H9 (cell line): ENCODE measurements at regions not wholly inside any gene's neighbourhood (a gene's known extent, or its start where the extent isn't known, plus 50 kb on each side); places are given as distances from the start of the nearest gene placed in this dataset.
"Not testable (repeated sequence)": the region's sequence is repeated elsewhere in the genome, so short reads cannot be mapped to it uniquely, and the experiment has no call there.

ENCODE experiments used
- DNase-seq: peaks from one replicate; pipeline ENCODE4 v3.0.0-alpha.2; 2017
- H2AFZ ChIP-seq: one replicate; pipeline ENCODE4 v1.6.1; 2013; ENCODE audit warnings: mild to moderate bottlenecking, low read length, control low read depth, moderate library complexity
- H2AK5ac ChIP-seq: 2 replicates; pipeline ENCODE4 v1.6.1; 2013; ENCODE audit warnings: low read length, control low read depth, mixed read lengths; ENCODE audit not compliant: insufficient read length
- H2BK120ac ChIP-seq: one replicate; pipeline ENCODE4 v1.6.1; 2013; ENCODE audit warnings: low read depth, mild to moderate bottlenecking, low read length, control low read depth, inconsistent platforms; ENCODE audit not compliant: poor library complexity, severe bottlenecking
- H2BK12ac ChIP-seq: 2 replicates; pipeline ENCODE4 v1.6.1; 2013; ENCODE audit warnings: low read length, control low read depth, mixed read lengths, low read depth; ENCODE audit not compliant: insufficient read length
- H2BK15ac ChIP-seq: 2 replicates; pipeline ENCODE4 v1.6.1; 2013; ENCODE audit warnings: low read depth, low read length, control low read depth
- H2BK20ac ChIP-seq: one replicate; pipeline ENCODE4 v1.6.1; 2013; ENCODE audit warnings: low read depth, mild to moderate bottlenecking, low read length, control low read depth, inconsistent platforms; ENCODE audit not compliant: poor library complexity, severe bottlenecking
- H2BK5ac ChIP-seq: 2 replicates; pipeline ENCODE4 v1.6.1; 2013; ENCODE audit warnings: low read length, control low read depth, mixed read lengths; ENCODE audit not compliant: insufficient read length
- H3K14ac ChIP-seq: 2 replicates; pipeline ENCODE4 v1.6.1; 2013; ENCODE audit warnings: low read length, control low read depth; ENCODE audit not compliant: insufficient read depth
- H3K18ac ChIP-seq: 2 replicates; pipeline ENCODE4 v1.6.1; 2013; ENCODE audit warnings: low read depth, mild to moderate bottlenecking, mixed read lengths, low read length, control low read depth; ENCODE audit not compliant: insufficient read length
- H3K23ac ChIP-seq: 2 replicates; pipeline ENCODE4 v1.6.1; 2013; ENCODE audit warnings: low read length, control low read depth, mixed read lengths, low read depth; ENCODE audit not compliant: insufficient read length
- H3K23me2 ChIP-seq: 2 replicates; pipeline ENCODE4 v1.6.1; 2013; ENCODE audit warnings: low read depth, mild to moderate bottlenecking, mixed read lengths, low read length, control low read depth; ENCODE audit not compliant: insufficient read length, poor library complexity, severe bottlenecking
- H3K27ac ChIP-seq: 2 replicates; pipeline ENCODE4 v1.5.1; 2013; ENCODE audit warnings: low read length, control low read depth, mixed read lengths, low read depth; ENCODE audit not compliant: insufficient read length
- H3K27me3 ChIP-seq: 2 replicates; pipeline ENCODE4 v1.6.1; 2013; ENCODE audit warnings: low read length, control low read depth, inconsistent platforms; ENCODE audit not compliant: insufficient read depth
- H3K4ac ChIP-seq: 2 replicates; pipeline ENCODE4 v1.6.1; 2013; ENCODE audit warnings: low read depth, mild to moderate bottlenecking, control low read depth, inconsistent platforms, low read length, moderate library complexity
- H3K4me1 ChIP-seq: 2 replicates; pipeline ENCODE4 v1.6.1; 2013; ENCODE audit warnings: low read length, control low read depth, inconsistent platforms; ENCODE audit not compliant: insufficient read depth
- H3K4me2 ChIP-seq: 2 replicates; pipeline ENCODE4 v1.6.1; 2013; ENCODE audit warnings: low read length, control low read depth, mixed read lengths; ENCODE audit not compliant: insufficient read length, insufficient read depth
- H3K56ac ChIP-seq: 2 replicates; pipeline ENCODE4 v1.6.1; 2013; ENCODE audit warnings: low read depth, mild to moderate bottlenecking, mixed read lengths, low read length, control low read depth; ENCODE audit not compliant: insufficient read length
- H3K79me1 ChIP-seq: 2 replicates; pipeline ENCODE4 v1.6.1; 2013; ENCODE audit warnings: low read depth, mild to moderate bottlenecking, moderate library complexity, low read length, control low read depth, inconsistent platforms; ENCODE audit not compliant: insufficient read depth, poor library complexity, severe bottlenecking
- H3K79me2 ChIP-seq: 2 replicates; pipeline ENCODE4 v1.6.1; 2013; ENCODE audit warnings: low read length, control low read depth, inconsistent platforms; ENCODE audit not compliant: insufficient read depth
- H3K9ac ChIP-seq: 2 replicates; pipeline ENCODE4 v1.6.1; 2013; ENCODE audit warnings: low read length, control low read depth, mixed read lengths; ENCODE audit not compliant: insufficient read length; ENCODE audit errors: extremely low read depth
- H3K9me3 ChIP-seq: one replicate; pipeline ENCODE4 v1.6.1; 2013; ENCODE audit warnings: low read depth, low read length, inconsistent platforms; ENCODE audit not compliant: control insufficient read depth
- H3T11ph ChIP-seq: one replicate; pipeline ENCODE4 v1.6.1; 2013; ENCODE audit warnings: mild to moderate bottlenecking, low read length, control low read depth, inconsistent platforms
- H4K20me1 ChIP-seq: one replicate; pipeline ENCODE4 v1.6.1; 2013; ENCODE audit not compliant: control insufficient read depth, insufficient read length, insufficient read depth
- H4K5ac ChIP-seq: 2 replicates; pipeline ENCODE4 v1.6.1; 2013; ENCODE audit warnings: low read depth, mild to moderate bottlenecking, mixed read lengths, low read length, control low read depth; ENCODE audit not compliant: insufficient read length
- H4K8ac ChIP-seq: replicated peaks from 2 replicates; pipeline ENCODE4 v1.6.1; 2013; ENCODE audit warnings: low read length, control low read depth, mixed read lengths, low read depth; ENCODE audit not compliant: insufficient read length
- H4K91ac ChIP-seq: 2 replicates; pipeline ENCODE4 v1.6.1; 2013; ENCODE audit warnings: low read depth, mild to moderate bottlenecking, moderate library complexity, mixed read lengths, low read length, control low read depth; ENCODE audit not compliant: insufficient read length
- H3K27ac Mint-ChIP-seq, 3 experiments: 2 replicates in 2 of 3; 3 replicates in 1 of 3; pipeline ENCODE4 v1.8.0; 2020 to 2021; ENCODE audit warnings: mixed read lengths in 3 of 3, mild to moderate bottlenecking in 1 of 3, moderate library complexity in 1 of 3
- H3K27me3 Mint-ChIP-seq: 2 replicates; pipeline ENCODE4 v1.8.0; 2021; ENCODE audit warnings: low read depth, mild to moderate bottlenecking, moderate library complexity, mixed read lengths
- H3K36me3 Mint-ChIP-seq, 3 experiments: 2 replicates in 2 of 3; 3 replicates in 1 of 3; pipeline ENCODE4 v1.8.0; 2020 to 2021; ENCODE audit warnings: low read depth in 3 of 3, mixed read lengths in 3 of 3; ENCODE audit not compliant: insufficient read depth in 1 of 3
- H3K4me1 Mint-ChIP-seq, 2 experiments: 2 replicates each; pipeline ENCODE4 v1.8.0; 2020; ENCODE audit warnings: mixed read lengths in 2 of 2
- H3K4me3 Mint-ChIP-seq, 2 experiments: 2 replicates in 1 of 2; 3 replicates in 1 of 2; pipeline ENCODE4 v1.8.0; 2020 to 2021; ENCODE audit warnings: mild to moderate bottlenecking in 2 of 2, mixed read lengths in 2 of 2, moderate library complexity in 1 of 2
- H3K9me3 Mint-ChIP-seq, 2 experiments: 2 replicates in 1 of 2; 3 replicates in 1 of 2; pipeline ENCODE4 v1.8.0; 2020; ENCODE audit warnings: mild to moderate bottlenecking in 2 of 2, mixed read lengths in 2 of 2, moderate library complexity in 1 of 2
- WGBS: extraction: QIAGEN DNeasy Blood & Tissue Kit; methylation state at CpG from one replicate; pipeline ENCODE4 v1.1.7; 2013; ENCODE audit warnings: missing lambda C conversion rate, low lambda C conversion rate, mixed read lengths; ENCODE audit not compliant: insufficient read length; ENCODE audit errors: extremely low coverage; 5-methylcytosine and 5-hydroxymethylcytosine counted together

- not testable (repeated sequence) for H2AFZ ChIP-seq
These were observed 215.1 kb upstream of the CCL2 start for GRCh38 chr17:34039759-34040555.

More at GRCh38 chr17:34039759-34040555, 215.1 kb upstream of the CCL2 start:
- H3K9ac ChIP-seq, H3K23me2 ChIP-seq, H3K9me3 Mint-ChIP-seq, H3T11ph ChIP-seq, H3K4me1 ChIP-seq, H3K27ac Mint-ChIP-seq, H3K79me1 ChIP-seq, H4K5ac ChIP-seq, DNase-seq, H3K4ac ChIP-seq, H3K4me1 Mint-ChIP-seq, H2BK15ac ChIP-seq, H4K20me1 ChIP-seq, H3K4me2 ChIP-seq, H3K23ac ChIP-seq, H3K27me3 ChIP-seq, H2BK120ac ChIP-seq, H3K27ac ChIP-seq, H4K8ac ChIP-seq, H2AK5ac ChIP-seq, H3K27me3 Mint-ChIP-seq, H3K36me3 Mint-ChIP-seq, H3K9me3 ChIP-seq, H3K4me3 Mint-ChIP-seq, H3K18ac ChIP-seq, H3K79me2 ChIP-seq, H3K56ac ChIP-seq, H2BK20ac ChIP-seq, H2BK5ac ChIP-seq, H3K14ac ChIP-seq, H4K91ac ChIP-seq, H2BK12ac ChIP-seq: not testable (repeated sequence)
- WGBS: no CpG with 5 or more reads among the region's 69 CpGs
